HepG2 (cell line): ENCODE measurements at regions not wholly inside any gene's neighbourhood (a gene's known extent, or its start where the extent isn't known, plus 50 kb on each side); places are given as distances from the start of the nearest gene placed in this dataset.

ENCODE experiments used
- ATAC-seq: fragments of 200-7000 bp; cut with Tn5 transposase; 3 replicates; pipeline ENCODE4 v1.9.1; 2020; ENCODE audit warnings: mild to moderate bottlenecking, moderate library complexity
- BruUV-seq: library from RNA; stranded (reverse); fragments of 400-500 nt; replicated peaks from 2 replicates; lab custom pipeline; 2021; lab: Mats Ljungman, UMichigan
- CTCF ChIA-PET: fragments of 300-600 bp; formaldehyde crosslinking; extraction: SDS; loops from one replicate; lab custom pipeline; 2021; ENCODE audit warnings: low total read pairs, inconsistent platforms, low intra/inter-chr PET ratio; lab: Yijun Ruan, JAX
- POLR2A ChIA-PET: fragments of 350-600 bp; sonication (Branson Sonifier 250); formaldehyde crosslinking; loops from one replicate; lab custom pipeline; 2020; ENCODE audit warnings: antibody characterized with exemption, inconsistent platforms; lab: Yijun Ruan, JAX
- DNase-seq: peaks from one replicate; pipeline ENCODE4 v3.0.0-alpha.2; 2015; ENCODE audit warnings: low spot score
- FAIRE-seq: peaks from 3 replicates; lab custom pipeline; 2011; peaks lifted over from hg19 to GRCh38; lab: Jason Lieb, UNC
- H2AFZ ChIP-seq: one replicate; pipeline ENCODE4 v1.6.1; 2011; ENCODE audit warnings: low read length, inconsistent platforms
- H3K27ac ChIP-seq: fragments of 300-600 bp; 3 replicates; pipeline ENCODE4 v1.8.0; 2011; ENCODE audit warnings: mixed run types, mild to moderate bottlenecking, mixed read lengths, low read length, inconsistent platforms; ENCODE audit not compliant: insufficient read depth; ENCODE audit errors: extremely low read length
- H3K27me3 ChIP-seq, 2 experiments: fragments of 200-600 bp in 1 of 2; 2 replicates in 1 of 2; 3 replicates in 1 of 2; pipeline versions ENCODE4 v1.6.0 to v1.8.0; 2011; ENCODE audit warnings: low read length in 2 of 2, mild to moderate bottlenecking in 2 of 2, moderate library complexity in 2 of 2, inconsistent platforms in 1 of 2; ENCODE audit not compliant: insufficient read depth in 2 of 2, control insufficient read depth in 1 of 2
- H3K36me3 ChIP-seq, 2 experiments: fragments of 200-600 bp in 1 of 2; replicated peaks in 1 of 2; 2 replicates in 1 of 2; 3 replicates in 1 of 2; pipeline versions ENCODE4 v1.5.1 to v1.8.0; 2011; ENCODE audit warnings: low read length in 2 of 2, inconsistent platforms in 1 of 2; ENCODE audit not compliant: insufficient read depth in 2 of 2, control insufficient read depth in 1 of 2
- H3K4me1 ChIP-seq: 2 replicates; pipeline ENCODE4 v1.5.1; 2012; ENCODE audit warnings: low read length, inconsistent platforms; ENCODE audit not compliant: insufficient read depth
- H3K4me2 ChIP-seq: 2 replicates; pipeline ENCODE4 v1.6.0; 2011; ENCODE audit warnings: low read depth, low read length, inconsistent platforms
- H3K4me3 ChIP-seq, 3 experiments: fragments of 200-600 bp in 1 of 3; sonication (generic), shearing (Covaris generic) in 1 of 3; replicated peaks in 1 of 3; 2 replicates each; pipeline ENCODE4 v1.5.1; 2011 to 2016; ENCODE audit warnings: low read length in 3 of 3, inconsistent platforms in 2 of 3, low read depth in 2 of 3, mild to moderate bottlenecking in 2 of 3, control low read depth in 1 of 3, mixed read lengths in 1 of 3; ENCODE audit not compliant: insufficient read depth in 1 of 3
- H3K79me2 ChIP-seq: one replicate; pipeline ENCODE4 v1.6.1; 2011; ENCODE audit warnings: low read length, inconsistent platforms; ENCODE audit not compliant: insufficient read depth
- H3K9ac ChIP-seq: 2 replicates; pipeline ENCODE4 v1.6.0; 2011; ENCODE audit warnings: mild to moderate bottlenecking, low read depth, low read length, inconsistent platforms; ENCODE audit not compliant: insufficient read depth
- H3K9me3 ChIP-seq: 2 replicates; pipeline ENCODE4 v1.5.1; 2012; ENCODE audit warnings: mild to moderate bottlenecking, low read length
- H4K20me1 ChIP-seq: 2 replicates; pipeline ENCODE4 v1.6.0; 2011; ENCODE audit warnings: inconsistent platforms, mild to moderate bottlenecking, low read length, moderate library complexity; ENCODE audit not compliant: insufficient read depth
- CBX5 ChIP-seq: sonication (generic); formaldehyde crosslinking; IDR thresholded peaks from 2 replicates; pipeline ENCODE4 v1.4.0; 2020; ENCODE audit warnings: missing genetic modification reagents, borderline replicate concordance
- GATAD1 ChIP-seq: IDR thresholded peaks from 2 replicates; pipeline ENCODE4 v1.6.1; 2016; ENCODE audit warnings: missing genetic modification reagents, missing compliant biosample characterization
- KDM1A ChIP-seq: IDR thresholded peaks from 2 replicates; pipeline ENCODE4 v1.6.1; 2016; ENCODE audit warnings: missing compliant biosample characterization
- LCORL ChIP-seq, 2 experiments: fragments of 450-650 bp in 1 of 2; sonication (generic) in 1 of 2; formaldehyde crosslinking in 1 of 2; IDR thresholded peaks; 2 replicates each; pipeline versions ENCODE4 v1.5.0 to v1.6.1; 2017 to 2020; ENCODE audit warnings: antibody characterized with exemption in 1 of 2, missing genetic modification reagents in 1 of 2
- MLLT10 ChIP-seq: sonication (generic); formaldehyde crosslinking; IDR thresholded peaks from 2 replicates; pipeline ENCODE4 v1.4.0; 2020; ENCODE audit warnings: missing genetic modification reagents
- NR3C1 ChIP-seq: sonication (generic); formaldehyde crosslinking; IDR thresholded peaks from 2 replicates; pipeline ENCODE4 v1.4.0; 2020; ENCODE audit warnings: missing genetic modification reagents
- RBAK ChIP-seq: sonication (generic); formaldehyde crosslinking; IDR thresholded peaks from 2 replicates; pipeline ENCODE4 v1.5.1; 2020; ENCODE audit warnings: mild to moderate bottlenecking, missing genetic modification reagents
- ZFP90 ChIP-seq: sonication (generic); formaldehyde crosslinking; IDR thresholded peaks from 2 replicates; pipeline ENCODE4 v1.8.0; 2022; ENCODE audit warnings: missing genetic modification reagents, mild to moderate bottlenecking, inconsistent platforms, borderline replicate concordance
- ZNF543 ChIP-seq: sonication (generic); formaldehyde crosslinking; IDR thresholded peaks from 2 replicates; pipeline ENCODE4 v1.4.0; 2020; ENCODE audit warnings: mild to moderate bottlenecking, missing genetic modification reagents
- in situ Hi-C: cut with HindIII; loops from 2 replicates; pipeline ENCODE4 v1.10.0; 2017; ENCODE audit warnings: low pct_unique_long_range_greater_than_20kb; ENCODE audit not compliant: extremely low pct_ligation_motif_present
- intact Hi-C: fragments of 100-400 bp; cut with micrococcal nuclease; formaldehyde crosslinking; loops from one replicate; pipeline ENCODE4 v1.10.0; 2022; ENCODE audit not compliant: unreplicated experiment
- TF ChIP-seq, protein P1 (sequence below): sonication (generic); formaldehyde crosslinking; IDR thresholded peaks from 2 replicates; pipeline ENCODE4 v1.4.0; 2020; ENCODE audit warnings: mild to moderate bottlenecking, missing genetic modification reagents
- TF ChIP-seq, protein P2 (sequence below): conservative IDR thresholded peaks from 2 replicates; pipeline ENCODE4 v1.6.1; 2018; ENCODE audit warnings: missing genetic modification reagents
- TF ChIP-seq, protein P3 (sequence below): sonication (generic); formaldehyde crosslinking; IDR thresholded peaks from 2 replicates; pipeline ENCODE4 v1.4.0; 2020; ENCODE audit warnings: missing genetic modification reagents
- TF ChIP-seq, protein P4 (sequence below): sonication (generic); formaldehyde crosslinking; IDR thresholded peaks from 2 replicates; pipeline ENCODE4 v1.5.0; 2020; ENCODE audit warnings: missing genetic modification reagents
- TF ChIP-seq, protein P5 (sequence below): sonication (generic); formaldehyde crosslinking; IDR thresholded peaks from 2 replicates; pipeline ENCODE4 v1.8.1; 2023; ENCODE audit warnings: mild to moderate bottlenecking, missing genetic modification reagents

DNA sequence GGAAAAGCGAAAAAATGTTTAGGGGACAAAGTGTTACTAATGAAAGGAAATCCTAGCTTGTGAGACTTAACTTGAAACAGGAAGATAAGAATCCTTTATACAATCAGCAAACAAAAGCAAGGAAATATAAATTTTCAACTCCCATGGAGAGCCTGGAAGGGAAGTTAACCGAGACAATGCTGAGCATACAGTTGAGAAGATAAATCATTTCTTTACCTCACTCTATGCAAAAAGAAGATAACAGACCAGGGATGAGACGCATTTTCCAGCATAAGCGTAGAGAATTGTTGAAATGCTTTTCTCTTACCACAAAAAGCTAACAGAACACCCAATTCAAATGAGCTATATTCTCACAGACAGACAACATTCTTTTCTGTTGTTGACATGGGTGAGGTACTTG lies 309.6 kb downstream of the CWC27 start (continued):
- TF ChIP-seq, protein P1, sequence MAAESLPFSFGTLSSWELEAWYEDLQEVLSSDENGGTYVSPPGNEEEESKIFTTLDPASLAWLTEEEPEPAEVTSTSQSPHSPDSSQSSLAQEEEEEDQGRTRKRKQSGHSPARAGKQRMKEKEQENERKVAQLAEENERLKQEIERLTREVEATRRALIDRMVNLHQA (CRISPR knock-in tag): no peak

DNA sequence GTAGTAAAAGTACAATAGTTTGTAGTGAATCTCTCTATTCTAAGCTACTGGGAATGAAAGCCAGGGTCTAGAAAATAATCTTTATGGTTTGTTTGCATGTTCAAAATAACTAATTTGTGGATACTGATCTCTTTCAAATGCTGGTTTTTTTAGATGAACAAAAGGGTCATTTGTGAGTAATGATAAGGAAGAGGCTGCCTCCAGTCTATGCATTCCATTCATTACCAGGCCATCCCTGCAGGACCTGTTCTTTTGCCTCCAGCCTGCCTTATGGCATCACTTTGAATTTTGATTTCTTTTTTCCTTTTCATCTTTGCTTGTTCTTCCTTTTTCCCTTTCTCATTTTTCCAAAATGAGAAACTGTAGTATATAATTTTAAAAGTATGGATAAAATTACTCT lies 312.3 kb downstream of the CWC27 start:
- no peak overlapping the region for H3K4me2 ChIP-seq
- no peaks in the 10 kb centered on the region for H3K4me1 ChIP-seq
- no TSS peak for BruUV-seq
- POLR2A ChIA-PET: no interaction called here
- H3K27ac ChIP-seq: no peak overlapping the region
- no peaks in the 10 kb centered on the region for H3K79me2 ChIP-seq
- no peak overlapping the region for H3K4me3 ChIP-seq
- no peak overlapping the region for H2AFZ ChIP-seq
- TF ChIP-seq MLLT10 (no peak), RBAK (CRISPR knock-in tag) (no peak), NR3C1 (CRISPR knock-in tag) (no peak), ZFP90 (CRISPR knock-in tag) (no peak), CBX5 (CRISPR knock-in tag) (no peak), KDM1A (CRISPR knock-in tag) (no peak), LCORL (IDR thresholded peaks at IDR 0.05) (no peak), LCORL (CRISPR knock-in tag; IDR thresholded peaks at IDR 0.05) (no peak), GATAD1 (CRISPR knock-in tag) (no peak), ZNF543 (CRISPR knock-in tag) (no peak)
- TF ChIP-seq, protein P2, sequence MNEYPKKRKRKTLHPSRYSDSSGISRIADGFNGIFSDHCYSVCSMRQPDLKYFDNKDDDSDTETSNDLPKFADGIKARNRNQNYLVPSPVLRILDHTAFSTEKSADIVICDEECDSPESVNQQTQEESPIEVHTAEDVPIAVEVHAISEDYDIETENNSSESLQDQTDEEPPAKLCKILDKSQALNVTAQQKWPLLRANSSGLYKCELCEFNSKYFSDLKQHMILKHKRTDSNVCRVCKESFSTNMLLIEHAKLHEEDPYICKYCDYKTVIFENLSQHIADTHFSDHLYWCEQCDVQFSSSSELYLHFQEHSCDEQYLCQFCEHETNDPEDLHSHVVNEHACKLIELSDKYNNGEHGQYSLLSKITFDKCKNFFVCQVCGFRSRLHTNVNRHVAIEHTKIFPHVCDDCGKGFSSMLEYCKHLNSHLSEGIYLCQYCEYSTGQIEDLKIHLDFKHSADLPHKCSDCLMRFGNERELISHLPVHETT: no peak
- TF ChIP-seq, protein P3, sequence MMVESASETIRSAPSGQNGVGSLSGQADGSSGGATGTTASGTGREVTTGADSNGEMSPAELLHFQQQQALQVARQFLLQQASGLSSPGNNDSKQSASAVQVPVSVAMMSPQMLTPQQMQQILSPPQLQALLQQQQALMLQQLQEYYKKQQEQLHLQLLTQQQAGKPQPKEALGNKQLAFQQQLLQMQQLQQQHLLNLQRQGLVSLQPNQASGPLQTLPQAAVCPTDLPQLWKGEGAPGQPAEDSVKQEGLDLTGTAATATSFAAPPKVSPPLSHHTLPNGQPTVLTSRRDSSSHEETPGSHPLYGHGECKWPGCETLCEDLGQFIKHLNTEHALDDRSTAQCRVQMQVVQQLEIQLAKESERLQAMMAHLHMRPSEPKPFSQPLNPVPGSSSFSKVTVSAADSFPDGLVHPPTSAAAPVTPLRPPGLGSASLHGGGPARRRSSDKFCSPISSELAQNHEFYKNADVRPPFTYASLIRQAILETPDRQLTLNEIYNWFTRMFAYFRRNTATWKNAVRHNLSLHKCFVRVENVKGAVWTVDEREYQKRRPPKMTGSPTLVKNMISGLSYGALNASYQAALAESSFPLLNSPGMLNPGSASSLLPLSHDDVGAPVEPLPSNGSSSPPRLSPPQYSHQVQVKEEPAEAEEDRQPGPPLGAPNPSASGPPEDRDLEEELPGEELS: no peak
- TF ChIP-seq, protein P4, sequence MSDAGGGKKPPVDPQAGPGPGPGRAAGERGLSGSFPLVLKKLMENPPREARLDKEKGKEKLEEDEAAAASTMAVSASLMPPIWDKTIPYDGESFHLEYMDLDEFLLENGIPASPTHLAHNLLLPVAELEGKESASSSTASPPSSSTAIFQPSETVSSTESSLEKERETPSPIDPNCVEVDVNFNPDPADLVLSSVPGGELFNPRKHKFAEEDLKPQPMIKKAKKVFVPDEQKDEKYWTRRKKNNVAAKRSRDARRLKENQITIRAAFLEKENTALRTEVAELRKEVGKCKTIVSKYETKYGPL (CRISPR knock-in tag): no peak
- TF ChIP-seq, protein P5, sequence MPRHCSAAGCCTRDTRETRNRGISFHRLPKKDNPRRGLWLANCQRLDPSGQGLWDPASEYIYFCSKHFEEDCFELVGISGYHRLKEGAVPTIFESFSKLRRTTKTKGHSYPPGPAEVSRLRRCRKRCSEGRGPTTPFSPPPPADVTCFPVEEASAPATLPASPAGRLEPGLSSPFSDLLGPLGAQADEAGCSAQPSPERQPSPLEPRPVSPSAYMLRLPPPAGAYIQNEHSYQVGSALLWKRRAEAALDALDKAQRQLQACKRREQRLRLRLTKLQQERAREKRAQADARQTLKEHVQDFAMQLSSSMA (CRISPR knock-in tag): no peak
- TF ChIP-seq, all 625 proteins: peak for 0
- Histone ChIP-seq H3K27me3 (peaks cover 0 to 5% of the 10 kb centered on the region in 2 experiments; a peak in 1 of 5 replicates), H4K20me1 (no peaks in the 10 kb centered on the region), H3K9me3 (no peaks in the 10 kb centered on the region), H3K9ac (no peak overlapping the region), H3K36me3 (no peaks in the 10 kb centered on the region)
- CTCF ChIA-PET: no interaction called here
- no peak for FAIRE-seq
- intact Hi-C loops (no loop called here), in situ Hi-C loops (no loop called here)
- no peak for DNase-seq
- ATAC-seq: no peak
